ENCODE measurements at regions not wholly inside any gene's neighbourhood (a gene's known extent, or its start where the extent isn't known, plus 50 kb on each side); places are given as distances from the start of the nearest gene placed in this dataset.

GRCh38 chr9:11318946-11319345, 706.1 kb upstream of the PTPRD start:
- no peak for DNase-seq
- no peak for TF ChIP-seq POLR2A (IDR thresholded peaks at IDR 0.05; ENCODE audit: low read length)
- TF ChIP-seq GATA1 (IDR thresholded peaks at IDR 0.05; ENCODE audit: low read depth, low read length) = no peak

GRCh38 chr9:11319538-11319937, 706.7 kb upstream of the PTPRD start:
- no peak for DNase-seq
- no peak for TF ChIP-seq GATA1 (IDR thresholded peaks at IDR 0.05; ENCODE audit: low read depth, low read length)
- TF ChIP-seq POLR2A (IDR thresholded peaks at IDR 0.05; ENCODE audit: low read length) = no peak

- TF ChIP-seq GATA1 (IDR thresholded peaks at IDR 0.05; ENCODE audit: low read depth, low read length) (no peak), POLR2A (IDR thresholded peaks at IDR 0.05; ENCODE audit: low read length) (no peak)
- no peak for DNase-seq
Observed at GRCh38 chr9:11320989-11321388, 708.2 kb upstream of the PTPRD start.

- no peak for TF ChIP-seq POLR2A (IDR thresholded peaks at IDR 0.05; ENCODE audit: low read length)
- TF ChIP-seq GATA1 (IDR thresholded peaks at IDR 0.05; ENCODE audit: low read depth, low read length) = no peak
- no peak for DNase-seq
Observed at GRCh38 chr9:11323457-11323856, 710.7 kb upstream of the PTPRD start.

- no peak for TF ChIP-seq GATA1 (IDR thresholded peaks at IDR 0.05; ENCODE audit: low read depth, low read length)
- no peak for TF ChIP-seq POLR2A (IDR thresholded peaks at IDR 0.05; ENCODE audit: low read length)
- DNase-seq = no peak
Observed at GRCh38 chr9:11326231-11326630, 713.4 kb upstream of the PTPRD start.

- TF ChIP-seq POLR2A (IDR thresholded peaks at IDR 0.05; ENCODE audit: low read length) (no peak), GATA1 (IDR thresholded peaks at IDR 0.05; ENCODE audit: low read depth, low read length) (no peak)
Observed at GRCh38 chr9:11328326-11328725, 715.5 kb upstream of the PTPRD start.

GRCh38 chr9:11335011-11335410, 722.2 kb upstream of the PTPRD start:
- TF ChIP-seq POLR2A (IDR thresholded peaks at IDR 0.05; ENCODE audit: low read length) (no peak), GATA1 (IDR thresholded peaks at IDR 0.05; ENCODE audit: low read depth, low read length) (no peak)
- DNase-seq = no peak

More at GRCh38 chr9:11328326-11328725, 715.5 kb upstream of the PTPRD start:
- DNase-seq = no peak

- DNase-seq = no peak
- TF ChIP-seq POLR2A (IDR thresholded peaks at IDR 0.05; ENCODE audit: low read length) (no peak), GATA1 (IDR thresholded peaks at IDR 0.05; ENCODE audit: low read depth, low read length) (no peak)
Observed at GRCh38 chr9:11338130-11338529, 725.3 kb upstream of the PTPRD start.

GRCh38 chr9:11340654-11341053, 727.9 kb upstream of the PTPRD start:
- DNase-seq = no peak
- TF ChIP-seq GATA1 (IDR thresholded peaks at IDR 0.05; ENCODE audit: low read depth, low read length) (no peak), POLR2A (IDR thresholded peaks at IDR 0.05; ENCODE audit: low read length) (no peak)

- TF ChIP-seq POLR2A (IDR thresholded peaks at IDR 0.05; ENCODE audit: low read length) (no peak), GATA1 (IDR thresholded peaks at IDR 0.05; ENCODE audit: low read depth, low read length) (no peak)
- no peak for DNase-seq
Observed at GRCh38 chr9:11347437-11347836, 734.6 kb upstream of the PTPRD start.

- TF ChIP-seq GATA1 (IDR thresholded peaks at IDR 0.05; ENCODE audit: low read depth, low read length) (no peak), POLR2A (IDR thresholded peaks at IDR 0.05; ENCODE audit: low read length) (no peak)
Observed at GRCh38 chr9:11348366-11348765, 735.6 kb upstream of the PTPRD start.

GRCh38 chr9:11349187-11349586, 736.4 kb upstream of the PTPRD start:
- TF ChIP-seq GATA1 (IDR thresholded peaks at IDR 0.05; ENCODE audit: low read depth, low read length) (no peak), POLR2A (IDR thresholded peaks at IDR 0.05; ENCODE audit: low read length) (no peak)
- no peak for DNase-seq

More at GRCh38 chr9:11348366-11348765, 735.6 kb upstream of the PTPRD start:
- DNase-seq = no peak

GRCh38 chr9:11352612-11353011, 739.8 kb upstream of the PTPRD start:
- no peak for TF ChIP-seq POLR2A (IDR thresholded peaks at IDR 0.05; ENCODE audit: low read length)
- no peak for TF ChIP-seq GATA1 (IDR thresholded peaks at IDR 0.05; ENCODE audit: low read depth, low read length)
- no peak for DNase-seq

GRCh38 chr9:11356067-11356466, 743.3 kb upstream of the PTPRD start:
- TF ChIP-seq GATA1 (IDR thresholded peaks at IDR 0.05; ENCODE audit: low read depth, low read length) (no peak), POLR2A (IDR thresholded peaks at IDR 0.05; ENCODE audit: low read length) (no peak)
- DNase-seq = no peak

GRCh38 chr9:11366585-11367129, 753.9 kb upstream of the PTPRD start:
- no peak for DNase-seq
- TF ChIP-seq GATA1 (IDR thresholded peaks at IDR 0.05; ENCODE audit: low read depth, low read length) (no peak), POLR2A (IDR thresholded peaks at IDR 0.05; ENCODE audit: low read length) (no peak)

- no peak for TF ChIP-seq POLR2A (IDR thresholded peaks at IDR 0.05; ENCODE audit: low read length)
- no peak for TF ChIP-seq GATA1 (IDR thresholded peaks at IDR 0.05; ENCODE audit: low read depth, low read length)
- DNase-seq = no peak
Observed at GRCh38 chr9:11374926-11375325, 762.1 kb upstream of the PTPRD start.
